Ureter (tissue), 1 donor: ENCODE measurements at regions not wholly inside any gene's neighbourhood (a gene's known extent, or its start where the extent isn't known, plus 50 kb on each side); places are given as distances from the start of the nearest gene placed in this dataset.
"Not testable (repeated sequence)": the region's sequence is repeated elsewhere in the genome, so short reads cannot be mapped to it uniquely, and the experiment has no call there.

Source experiments
- DNase-seq: peaks from one replicate; pipeline ENCODE4 v3.0.0-alpha.2; 2020; ENCODE audit warnings: low spot score
- donor health status: DM: yes; HTN: yes; CAD: no.

DNA sequence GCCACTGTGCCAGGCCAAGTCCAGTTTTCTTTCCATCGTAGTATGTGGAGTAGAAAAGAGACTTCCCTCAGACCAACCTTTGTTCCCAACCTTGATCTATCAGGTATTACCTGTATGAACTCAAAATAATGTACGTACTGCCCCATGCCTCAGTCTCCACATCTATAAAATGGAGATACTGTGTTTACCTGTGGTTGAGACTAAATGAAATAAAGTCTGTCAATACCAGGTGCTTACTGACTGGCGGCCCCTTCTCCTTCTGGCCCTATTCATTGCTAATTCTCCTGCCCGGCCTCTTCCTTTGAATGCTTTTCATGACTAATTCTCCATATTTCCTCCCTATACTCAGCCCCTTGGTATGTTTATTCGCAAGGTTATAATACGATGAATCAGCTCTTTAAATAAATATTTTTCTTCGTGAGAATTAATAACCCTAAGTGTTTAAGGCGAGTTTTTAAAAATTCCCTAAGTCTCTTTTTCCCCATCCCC, 89.6 kb upstream of the BASP1 start:
- DNase-seq, result no peak

GRCh38 chr5:17129093-17129849, 88.2 kb upstream of the BASP1 start:
- DNase-seq, result no peak

DNA sequence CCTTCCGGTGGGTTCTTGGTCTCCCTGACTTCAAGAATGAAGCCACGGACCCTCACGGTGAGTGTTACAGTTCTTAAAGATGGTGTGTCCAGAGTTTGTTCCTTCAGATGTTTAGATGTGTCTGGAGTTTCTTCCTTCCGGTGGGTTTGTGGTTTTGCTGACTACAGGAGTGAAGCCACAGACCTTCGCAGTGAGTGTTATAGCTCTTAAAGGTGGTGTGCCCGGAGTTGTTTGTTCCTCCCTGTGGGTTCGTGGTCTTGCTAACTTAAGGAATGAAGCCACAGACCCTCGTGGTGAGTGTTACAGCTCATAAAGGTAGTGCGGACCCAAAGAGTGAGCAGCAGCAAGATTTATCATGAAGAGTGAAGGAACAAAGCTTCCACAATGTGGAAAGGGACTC, 87.1 kb upstream of the BASP1 start:
- DNase-seq, result not testable (repeated sequence)

DNA sequence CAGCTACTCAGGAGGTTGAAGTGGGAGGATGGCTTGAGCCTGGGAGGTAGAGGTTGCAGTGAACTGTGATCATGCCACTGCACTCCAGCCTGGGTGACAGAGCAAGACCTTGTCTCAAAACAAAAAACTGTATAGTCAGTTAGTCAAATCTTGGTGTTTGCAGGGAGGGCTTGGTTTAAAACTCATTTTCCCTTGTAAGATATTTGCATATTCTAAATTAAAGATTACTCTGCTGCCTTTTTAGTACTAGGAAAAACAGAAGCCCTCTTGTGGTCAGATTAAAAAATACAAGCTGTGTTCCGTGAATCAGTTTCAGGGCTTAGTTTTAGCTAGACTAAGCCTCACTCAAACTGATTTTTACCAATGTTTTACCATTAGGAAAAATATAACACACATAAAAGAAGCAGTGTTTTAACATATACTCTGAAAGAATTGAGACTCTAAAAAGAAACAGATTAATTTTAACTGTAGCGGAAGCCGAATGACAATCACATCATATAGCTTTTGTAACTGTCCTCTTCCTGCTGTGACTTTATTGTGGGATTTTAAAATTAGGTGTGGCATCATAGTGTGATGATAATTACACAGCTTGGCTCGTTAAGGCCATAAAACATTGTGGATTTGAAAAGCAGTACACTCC, 84.9 kb upstream of the BASP1 start:
- no peak for DNase-seq

DNA sequence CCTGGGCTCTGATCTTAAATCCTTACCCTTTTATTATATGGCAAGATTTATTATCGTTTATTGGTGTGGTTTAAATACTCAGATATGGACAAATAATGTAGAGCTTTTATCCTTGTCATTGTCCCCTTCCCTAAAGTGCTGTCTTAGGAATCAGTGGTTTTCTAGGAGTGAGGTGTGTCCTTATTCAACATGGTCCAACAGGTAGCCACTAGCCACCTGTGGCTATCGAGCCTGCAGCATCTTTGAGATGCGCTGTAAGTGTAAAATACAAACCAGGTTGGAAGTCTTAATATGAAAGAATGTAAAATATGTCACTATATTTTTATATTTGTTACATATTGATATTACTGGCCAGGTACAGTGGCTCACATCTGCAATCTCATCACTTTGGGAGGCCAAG, 82.4 kb upstream of the BASP1 start:
- no peak for DNase-seq

- no peak for DNase-seq
These were observed 74.1 kb upstream of the BASP1 start for GRCh38 chr5:17143335-17143734.

- DNase-seq, result no peak
These were observed 71.1 kb upstream of the BASP1 start for GRCh38 chr5:17146280-17146841.

DNA sequence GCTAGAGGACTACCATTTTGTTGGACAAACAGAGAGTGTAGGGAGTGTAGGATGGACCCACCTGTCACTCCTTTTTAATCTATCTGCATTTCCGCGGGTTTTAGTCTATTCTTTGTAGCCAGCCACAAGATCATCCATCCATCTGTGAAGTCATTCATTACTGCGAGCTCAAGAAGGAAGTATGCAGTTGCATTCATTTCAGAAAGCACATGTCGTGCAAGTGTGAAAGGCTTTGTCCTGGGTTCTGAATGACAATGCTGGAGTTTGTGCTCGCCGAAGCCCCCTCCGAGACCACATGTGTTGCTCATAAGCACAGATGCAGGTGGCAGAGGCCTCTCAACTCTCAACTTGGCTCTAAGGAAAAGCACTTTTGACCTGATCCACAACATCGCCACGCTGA, 70.3 kb upstream of the BASP1 start:
- DNase-seq, result no peak

DNA sequence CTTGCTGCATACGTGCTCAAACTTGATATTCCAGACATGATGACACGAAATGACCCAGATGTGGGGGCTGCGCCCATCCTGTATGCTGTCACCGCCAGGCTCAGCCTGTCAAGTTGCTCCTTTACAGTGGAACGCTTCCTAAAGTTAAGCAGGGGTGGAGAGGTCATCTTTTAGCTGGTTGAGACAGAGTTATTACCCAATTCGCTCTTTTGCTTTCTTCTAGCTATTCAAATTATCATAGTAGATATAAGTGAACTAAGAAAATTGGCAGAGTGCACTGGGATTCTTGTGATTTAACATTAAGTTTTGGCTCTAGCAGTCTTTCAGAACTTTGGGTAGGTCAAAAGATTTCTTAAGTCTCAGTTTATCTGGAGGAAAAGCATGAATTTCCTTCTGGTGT, 69.8 kb upstream of the BASP1 start:
- DNase-seq, result no peak

- DNase-seq, result no peak
These were observed 69.0 kb upstream of the BASP1 start for GRCh38 chr5:17148481-17148880.

- DNase-seq, result no peak
These were observed 67.6 kb upstream of the BASP1 start for GRCh38 chr5:17149786-17150185.

DNA sequence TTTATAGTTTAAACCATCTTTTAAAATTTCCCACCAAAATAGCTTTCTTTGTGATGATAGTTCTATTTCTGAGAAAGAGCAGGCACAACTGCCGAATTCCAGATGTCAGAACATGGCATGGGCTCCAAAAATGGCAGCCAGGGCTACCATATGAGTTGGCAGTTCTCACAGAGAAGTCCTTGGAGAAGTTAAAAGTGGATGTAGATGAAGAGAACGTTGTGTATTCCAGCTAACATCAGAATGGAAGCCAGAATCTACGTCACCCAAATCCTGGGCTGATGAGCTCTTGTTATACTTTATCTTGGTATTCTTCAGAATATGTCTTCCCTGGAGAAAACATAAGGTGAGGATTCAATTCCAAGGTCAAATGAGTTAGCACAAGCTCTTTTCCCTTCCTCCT, 66.9 kb upstream of the BASP1 start:
- no peak for DNase-seq

- DNase-seq, result no peak
These were observed 65.7 kb upstream of the BASP1 start for GRCh38 chr5:17151686-17152085.

GRCh38 chr5:17154211-17154996, 63.0 kb upstream of the BASP1 start:
- no peak for DNase-seq

DNA sequence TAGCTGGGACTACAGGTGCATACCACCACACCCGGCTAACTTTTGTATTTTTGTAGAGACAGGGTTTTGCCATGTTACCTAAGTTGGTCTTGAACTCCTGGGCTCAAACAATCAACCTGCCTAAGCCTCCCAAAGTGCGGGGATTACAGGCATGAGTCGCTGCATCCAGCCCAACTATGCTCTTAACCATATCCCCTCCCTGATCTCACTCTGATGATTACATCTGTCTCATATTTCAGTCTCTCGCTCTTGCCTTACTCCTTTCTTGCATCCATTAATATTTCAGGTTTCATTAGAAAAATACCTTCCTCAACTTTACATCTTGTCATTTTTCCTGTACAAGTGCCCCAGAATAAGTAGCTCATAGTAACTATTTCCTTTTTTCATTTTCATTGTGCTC, 61.0 kb upstream of the BASP1 start:
- no peak for DNase-seq

DNA sequence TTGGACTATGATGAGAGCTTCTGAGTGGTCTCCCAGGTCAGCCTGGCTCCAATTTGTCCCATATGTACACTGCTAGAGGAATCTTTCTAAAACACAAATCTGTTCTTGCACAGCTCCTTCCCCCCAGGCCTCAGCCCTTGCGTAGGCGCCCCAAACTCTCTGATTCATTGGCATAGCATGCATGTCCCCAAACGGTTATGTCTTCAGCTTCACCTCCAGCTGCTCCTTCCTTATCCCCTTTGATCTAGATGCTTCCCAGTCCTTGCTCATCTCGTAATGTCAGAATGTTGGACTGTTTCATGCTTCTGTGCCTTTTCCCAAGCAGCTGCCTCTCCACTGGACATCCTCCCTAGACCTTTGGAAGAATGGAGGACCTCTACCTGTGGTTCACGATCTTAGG, 60.1 kb upstream of the BASP1 start:
- DNase-seq, result no peak

DNA sequence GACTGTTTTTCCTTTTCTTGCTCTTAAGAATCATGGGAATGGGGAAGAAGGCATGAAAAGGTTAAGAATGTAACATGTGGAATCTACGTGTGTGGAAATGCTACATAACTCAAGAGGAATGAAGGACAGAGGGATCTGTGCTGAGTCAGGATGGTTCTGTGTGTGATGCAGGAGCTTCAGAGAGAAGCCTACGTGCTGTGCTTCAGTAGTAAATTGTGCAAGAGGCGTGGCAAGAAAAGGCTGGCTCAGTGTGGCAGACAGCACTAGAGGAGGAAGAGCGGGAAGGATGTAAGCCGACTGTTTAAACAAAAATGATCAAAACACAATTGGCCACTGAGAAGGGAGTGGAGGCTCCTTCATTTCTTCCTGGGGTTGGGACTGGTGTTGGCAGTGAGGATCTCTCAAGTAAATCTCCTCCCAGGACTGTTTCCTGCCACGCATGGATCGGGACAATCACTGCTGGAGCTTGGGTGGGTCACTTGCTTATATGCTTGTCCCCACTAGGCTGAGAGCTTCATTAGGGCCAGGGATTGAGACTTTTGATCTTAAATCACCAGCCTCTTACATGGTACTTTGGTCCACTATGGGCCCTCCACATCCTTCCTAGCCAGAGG, 59.4 kb upstream of the BASP1 start:
- DNase-seq, result no peak

DNA sequence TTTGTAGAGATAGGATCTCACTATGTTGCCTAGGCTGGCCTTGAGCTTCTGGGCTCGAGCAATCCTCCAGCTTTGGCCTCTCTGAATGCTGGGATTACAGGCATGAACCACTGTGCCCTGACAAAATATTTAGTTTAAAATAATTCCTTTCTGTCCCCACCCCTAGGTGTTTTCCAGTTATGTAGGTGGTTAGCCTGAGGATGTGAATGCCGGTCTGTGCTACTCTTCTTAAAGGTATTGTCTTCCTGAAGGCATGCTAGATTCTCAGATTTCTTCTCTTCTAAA, 56.7 kb upstream of the BASP1 start:
- DNase-seq, result no peak

- no peak for DNase-seq
These were observed 55.8 kb upstream of the BASP1 start for GRCh38 chr5:17161662-17162061.

GRCh38 chr5:17163221-17163620, 54.2 kb upstream of the BASP1 start:
- no peak for DNase-seq

DNA sequence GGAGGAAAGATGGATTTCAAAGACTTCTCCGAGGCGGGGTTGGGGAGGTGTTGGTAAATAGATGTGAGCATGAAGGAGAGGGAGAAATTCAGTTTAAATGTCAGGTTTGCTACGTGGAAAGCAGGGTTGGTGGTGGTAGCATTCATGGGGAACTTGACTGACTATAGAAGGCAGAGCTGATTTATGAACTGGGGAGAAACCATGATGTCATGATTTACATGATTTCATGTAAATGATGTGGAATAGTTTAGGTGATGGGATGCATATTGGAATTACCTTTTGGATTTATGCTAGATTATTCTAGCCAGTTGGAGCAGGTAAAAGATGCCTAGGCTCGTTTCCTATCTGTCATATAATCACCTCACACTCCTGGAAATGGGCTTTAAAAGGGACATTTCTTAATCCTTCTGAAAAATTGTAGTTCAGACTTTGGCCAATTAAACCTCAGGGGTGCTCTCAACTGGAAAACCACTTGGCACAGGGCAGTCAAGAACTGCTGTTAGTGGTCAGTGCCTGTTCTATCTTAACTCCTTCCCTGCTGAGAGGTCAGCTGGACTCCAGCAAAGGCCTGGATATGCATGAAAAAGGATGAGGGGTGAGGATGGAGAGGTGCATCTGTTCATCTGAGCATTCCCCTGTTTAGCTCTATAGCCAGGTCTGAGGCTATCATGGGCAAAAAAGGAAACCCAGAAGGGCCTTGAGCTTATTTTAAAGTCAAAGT, 50.1 kb upstream of the BASP1 start:
- DNase-seq, result no peak
